SH-SY5Y (cell line): ENCODE measurements at regions not wholly inside any gene's neighbourhood (a gene's known extent, or its start where the extent isn't known, plus 50 kb on each side); places are given as distances from the start of the nearest gene placed in this dataset.

Experiments used
- GATA2 ChIP-seq: IDR thresholded peaks from 2 replicates; pipeline ENCODE4 v1.6.1; 2011; ENCODE audit warnings: mild to moderate bottlenecking, low read depth, low read length
- GATA3 ChIP-seq: IDR thresholded peaks from 2 replicates; pipeline ENCODE4 v1.6.1; 2011; ENCODE audit warnings: low read depth, mild to moderate bottlenecking, low read length, moderate library complexity

- TF ChIP-seq GATA3 (no peak), GATA2 (no peak)
Measured at GRCh38 chr14:88929656-88930436, 105.4 kb downstream of the TTC8 start.

GRCh38 chr14:88931321-88932110, 107.1 kb downstream of the TTC8 start:
- TF ChIP-seq GATA2 (no peak), GATA3 (no peak)

- TF ChIP-seq GATA3 (no peak), GATA2 (no peak)
Measured at GRCh38 chr14:88933191-88933590, 108.7 kb downstream of the TTC8 start.

- no peak for TF ChIP-seq GATA2
- no peak for TF ChIP-seq GATA3
Measured at GRCh38 chr14:88934351-88934806, 109.9 kb downstream of the TTC8 start.

GRCh38 chr14:88935083-88935482, 110.6 kb downstream of the TTC8 start:
- no peak for TF ChIP-seq GATA2
- TF ChIP-seq GATA3, result no peak

GRCh38 chr14:88937706-88938105, 113.3 kb downstream of the TTC8 start:
- TF ChIP-seq GATA2 (no peak), GATA3 (no peak)

- TF ChIP-seq GATA2 (no peak), GATA3 (no peak)
Measured at GRCh38 chr14:88940671-88941070, 116.2 kb downstream of the TTC8 start.

GRCh38 chr14:88941414-88941813, 117.0 kb downstream of the TTC8 start:
- TF ChIP-seq GATA3 (no peak), GATA2 (no peak)

- TF ChIP-seq GATA2, result no peak
- TF ChIP-seq GATA3, result no peak
Measured at GRCh38 chr14:88947646-88948598, 123.5 kb downstream of the TTC8 start.

GRCh38 chr14:88950069-88950468, 125.6 kb downstream of the TTC8 start:
- TF ChIP-seq GATA3 (no peak), GATA2 (no peak)

GRCh38 chr14:88951370-88951769, 126.9 kb downstream of the TTC8 start:
- TF ChIP-seq GATA3 (no peak), GATA2 (no peak)

- TF ChIP-seq GATA3 (no peak), GATA2 (no peak)
Measured at GRCh38 chr14:88952901-88953300, 128.4 kb downstream of the TTC8 start.

- no peak for TF ChIP-seq GATA3
- TF ChIP-seq GATA2, result no peak
Measured at GRCh38 chr14:88955455-88955854, 131.0 kb downstream of the TTC8 start.

- TF ChIP-seq GATA3 (no peak), GATA2 (no peak)
Measured at GRCh38 chr14:88960496-88960895, 136.0 kb downstream of the TTC8 start.
